PC-3 (cell line): ENCODE measurements at regions not wholly inside any gene's neighbourhood (a gene's known extent, or its start where the extent isn't known, plus 50 kb on each side); places are given as distances from the start of the nearest gene placed in this dataset.

Source experiments
- CTCF ChIP-seq: fragments of 300-600 bp; sonication (generic); conservative IDR thresholded peaks from 2 replicates; pipeline ENCODE4 v1.5.1; 2017; ENCODE audit warnings: antibody characterized with exemption, low read depth, mild to moderate bottlenecking, low read length
- EZH2 ChIP-seq: fragments of 300-600 bp; sonication (generic); IDR thresholded peaks from one replicate; pipeline ENCODE4 v1.6.1; 2017; ENCODE audit warnings: antibody characterized with exemption, mild to moderate bottlenecking, low read length; ENCODE audit not compliant: unreplicated experiment

- TF ChIP-seq CTCF (no peak), EZH2 (no peak)
Measured at GRCh38 chr2:59575191-59575590, 978.3 kb downstream of the BCL11A start.
